GM12872 (cell line): ENCODE measurements at regions not wholly inside any gene's neighbourhood (a gene's known extent, or its start where the extent isn't known, plus 50 kb on each side); places are given as distances from the start of the nearest gene placed in this dataset.

Experiments used
- CTCF ChIP-seq: IDR thresholded peaks from 3 replicates; pipeline ENCODE4 v1.5.1; 2011; ENCODE audit warnings: low read depth, mild to moderate bottlenecking, low read length, moderate library complexity; ENCODE audit not compliant: insufficient read depth

DNA sequence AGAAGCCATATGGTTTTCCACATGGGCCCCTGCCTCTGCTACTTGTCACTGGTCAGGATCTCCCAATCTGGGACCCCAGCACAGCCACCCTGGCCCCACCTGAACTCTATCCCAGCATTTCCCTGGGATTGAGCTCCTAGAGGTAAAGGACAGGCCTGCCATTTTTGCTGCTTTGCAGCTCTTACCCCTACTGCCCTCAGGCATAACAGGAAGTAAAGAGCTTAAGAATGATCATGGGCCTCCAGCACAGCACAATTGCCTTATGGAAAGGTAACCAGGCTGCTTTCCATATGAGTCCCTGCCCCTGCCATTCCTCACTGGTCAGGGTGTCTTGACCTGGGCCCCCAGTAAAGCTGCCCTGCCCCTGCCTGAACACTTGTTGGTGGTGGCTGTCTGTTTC is 196.6 kb upstream of the XIST start:
- no peak for TF ChIP-seq CTCF

DNA sequence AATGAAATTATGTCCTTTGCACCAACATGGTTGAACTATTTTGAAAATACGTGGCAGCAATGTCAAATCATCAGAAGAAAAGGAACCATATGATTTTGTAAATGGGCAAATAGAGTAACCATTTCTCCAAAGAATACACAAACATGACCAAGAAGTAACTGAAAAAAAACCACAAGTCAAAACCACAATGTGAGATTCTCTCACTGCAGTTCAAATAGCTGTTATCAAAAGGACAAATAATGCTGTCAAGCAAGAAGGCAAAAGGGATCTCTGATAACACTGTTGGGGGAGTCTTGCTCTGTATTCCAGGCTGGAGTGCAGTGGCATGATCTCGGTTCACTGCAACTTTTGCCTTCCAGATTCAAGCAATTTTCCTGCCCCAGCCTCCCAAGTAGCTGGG is 170.7 kb upstream of the XIST start:
- no peak for TF ChIP-seq CTCF

DNA sequence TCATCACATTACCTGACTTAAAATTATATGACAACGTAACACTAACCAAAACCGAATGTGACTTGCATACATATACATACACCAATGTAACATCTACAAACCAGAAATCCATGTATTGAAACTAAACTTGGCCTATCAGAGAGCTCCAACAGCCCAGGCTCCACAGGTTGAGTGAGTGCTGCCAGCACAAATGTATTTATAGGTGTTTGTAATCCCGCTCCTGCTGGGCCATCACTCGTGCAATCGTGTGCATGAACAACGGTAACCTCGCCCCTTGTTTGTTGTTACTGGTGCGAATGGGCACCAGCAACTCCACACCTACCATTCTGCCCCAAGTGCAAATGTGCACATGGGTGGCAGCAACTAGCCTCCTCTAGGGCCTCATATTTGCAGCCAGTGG is 165.7 kb upstream of the XIST start:
- no peak for TF ChIP-seq CTCF

- peak; percentile 64 for TF ChIP-seq CTCF
Observed at GRCh38 chrX:74015379-74016019, 163.0 kb upstream of the XIST start.

DNA sequence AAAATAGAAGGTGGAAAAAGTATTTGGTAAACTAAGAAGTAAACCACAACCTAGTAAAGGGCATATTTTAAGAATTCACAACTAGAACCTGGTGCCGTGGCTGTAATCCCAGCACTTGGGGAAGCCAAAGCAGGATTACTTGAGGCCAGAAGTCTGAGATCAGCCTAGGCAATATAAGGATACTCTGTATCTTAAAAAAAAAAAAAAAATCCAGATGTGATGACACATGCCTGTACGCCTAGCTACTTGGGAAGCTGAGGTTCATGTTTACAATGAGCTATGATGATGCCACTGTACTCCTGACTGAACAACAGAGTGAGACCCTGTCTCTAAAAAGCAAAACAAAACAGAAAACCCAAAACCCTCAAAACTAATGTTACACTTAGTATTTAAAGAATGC is 156.5 kb upstream of the XIST start:
- no peak for TF ChIP-seq CTCF

DNA sequence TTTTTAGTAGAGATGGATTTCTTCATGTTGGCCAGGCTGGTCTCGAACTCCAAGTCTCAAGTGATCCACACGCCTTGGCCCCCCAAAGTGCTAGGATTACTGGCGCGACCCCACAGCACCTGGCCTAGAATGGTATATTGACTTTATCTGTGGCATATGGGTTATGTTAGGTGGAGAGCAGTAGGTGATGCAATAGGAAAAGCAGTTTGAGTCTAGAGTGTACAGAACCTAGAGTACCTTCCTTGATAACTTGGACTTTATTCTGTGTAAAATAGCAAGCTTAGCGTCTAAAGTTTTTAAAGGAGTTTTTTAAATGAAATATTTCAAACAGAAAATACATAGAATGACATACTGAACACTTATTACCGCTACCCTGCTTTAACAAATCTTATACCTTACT is 139.5 kb upstream of the XIST start:
- no peak for TF ChIP-seq CTCF

- no peak for TF ChIP-seq CTCF
Observed at GRCh38 chrX:73987166-73987565, 134.7 kb upstream of the XIST start.
